Left lung (tissue), 4 donors: ENCODE measurements at regions not wholly inside any gene's neighbourhood (a gene's known extent, or its start where the extent isn't known, plus 50 kb on each side); places are given as distances from the start of the nearest gene placed in this dataset.

Experiments
- ATAC-seq: fragments of 200-7000 bp; cut with Tn5 transposase; one replicate; pipeline ENCODE4 v1.9.1; 2020; ENCODE audit warnings: moderate library complexity
- DNase-seq, 4 donors: peaks; one replicate each; pipeline ENCODE4 v3.0.0-alpha.2; 2013 to 2020
- H3K27ac ChIP-seq, 2 donors: fragments of 200-600 bp; sonication (generic) in 1 of 2; one replicate each; pipeline versions ENCODE4 v1.5.0 to v1.8.0; 2020 to 2021
- H3K27me3 ChIP-seq, 2 donors: fragments of 200-600 bp; sonication (generic) in 1 of 2; one replicate each; pipeline versions ENCODE4 v1.5.0 to v1.8.0; 2020 to 2021
- H3K36me3 ChIP-seq, 2 donors: fragments of 200-600 bp; sonication (generic) in 1 of 2; one replicate each; pipeline versions ENCODE4 v1.5.0 to v1.8.0; 2020 to 2021
- H3K4me1 ChIP-seq, 2 donors: fragments of 200-600 bp; one replicate each; pipeline ENCODE4 v1.8.0; 2021
- H3K4me3 ChIP-seq, 2 donors: fragments of 200-600 bp; sonication (generic) in 1 of 2; one replicate each; pipeline versions ENCODE4 v1.5.0 to v1.8.0; 2020 to 2021; ENCODE audit warnings: mild to moderate bottlenecking in 1 of 2
- H3K9me3 ChIP-seq, 2 donors: fragments of 200-600 bp; sonication (generic) in 1 of 2; one replicate each; pipeline versions ENCODE4 v1.5.0 to v1.8.0; 2020 to 2021
- CTCF ChIP-seq, 2 donors: fragments of 200-600 bp; sonication (generic) in 1 of 2; IDR thresholded peaks; one replicate each; pipeline versions ENCODE4 v1.5.0 to v1.8.0; 2021; ENCODE audit warnings: antibody characterized with exemption in 2 of 2
- intact Hi-C, 2 donors: fragments of 100-400 bp; cut with DNase I; formaldehyde crosslinking; loops; one replicate each; pipeline versions ENCODE4 v1.11.2 to v1.14.2; 2022
- donor health status: DM: no; HTN: yes; CAD: no.
- donor health status: DM: no; HTN: no; CAD: no.

GRCh38 chr3:14323401-14324223 lies 78.8 kb upstream of the SLC6A6 start:
- no peak overlapping the region for H3K4me3 ChIP-seq
- no peak overlapping the region for H3K27ac ChIP-seq
- H3K4me1 ChIP-seq = peaks cover 0 to 9% of the 10 kb centered on the region in 2 donors
- DNase-seq = no peak
- no peak for ATAC-seq
- H3K9me3 ChIP-seq = peaks cover 0 to 5% of the 10 kb centered on the region in 2 donors
- intact Hi-C loops = no loop called here
- H3K27me3 ChIP-seq = no peaks in the 10 kb centered on the region
- no peaks in the 10 kb centered on the region for H3K36me3 ChIP-seq
- no peak for TF ChIP-seq CTCF (IDR thresholded peaks at IDR 0.05)

- intact Hi-C loops = no loop called here
- Histone ChIP-seq H3K27ac (no peak overlapping the region), H3K4me3 (no peak overlapping the region), H3K27me3 (no peaks in the 10 kb centered on the region), H3K9me3 (peaks cover 0 to 5% of the 10 kb centered on the region in 2 donors), H3K36me3 (no peaks in the 10 kb centered on the region), H3K4me1 (peaks cover 0 to 6% of the 10 kb centered on the region in 2 donors)
- no peak for DNase-seq
- ATAC-seq = no peak
- TF ChIP-seq CTCF (IDR thresholded peaks at IDR 0.05) = no peak
These were observed 78.0 kb upstream of the SLC6A6 start for GRCh38 chr3:14324224-14324944.

DNA sequence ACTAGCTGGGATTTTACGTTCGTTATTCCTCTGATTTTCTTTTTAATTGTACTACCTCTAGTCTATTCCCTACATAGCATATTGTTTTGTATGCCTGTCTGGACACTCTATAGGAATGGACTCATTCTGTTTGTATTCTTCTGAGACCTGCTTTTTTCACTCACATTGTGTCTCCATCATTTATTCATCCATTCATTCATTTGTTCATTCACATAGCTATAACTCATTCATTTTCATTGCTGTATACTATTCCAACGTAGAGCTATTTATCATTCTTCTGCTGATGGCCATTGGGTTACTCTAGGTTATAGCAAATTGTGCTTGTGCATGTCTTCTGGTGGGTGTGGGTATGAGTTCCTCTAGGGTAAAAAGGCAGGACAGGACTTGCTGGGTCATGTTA lies 74.0 kb upstream of the SLC6A6 start:
- intact Hi-C loops = no loop called here
- no peaks in the 10 kb centered on the region for H3K9me3 ChIP-seq
- H3K4me3 ChIP-seq = no peak overlapping the region
- ATAC-seq = no peak
- no peaks in the 10 kb centered on the region for H3K27me3 ChIP-seq
- DNase-seq = no peak
- peaks cover 0 to 5% of the 10 kb centered on the region in 2 donors for H3K4me1 ChIP-seq
- H3K27ac ChIP-seq = no peak overlapping the region
- TF ChIP-seq CTCF (IDR thresholded peaks at IDR 0.05) = no peak
- H3K36me3 ChIP-seq = no peaks in the 10 kb centered on the region

GRCh38 chr3:14329116-14329830 lies 73.1 kb upstream of the SLC6A6 start:
- H3K27me3 ChIP-seq = no peaks in the 10 kb centered on the region
- H3K36me3 ChIP-seq = no peaks in the 10 kb centered on the region
- no peak overlapping the region for H3K4me3 ChIP-seq
- intact Hi-C loops = no loop called here
- H3K4me1 ChIP-seq = peaks cover 0 to 5% of the 10 kb centered on the region in 2 donors
- peak overlapping the region in 1 of 2 donors; percentile 46 for H3K27ac ChIP-seq
- no peak for TF ChIP-seq CTCF (IDR thresholded peaks at IDR 0.05)
- ATAC-seq (peak; percentile 54), DNase-seq (no peak)
- no peaks in the 10 kb centered on the region for H3K9me3 ChIP-seq

GRCh38 chr3:14329842-14330241 lies 72.6 kb upstream of the SLC6A6 start:
- ATAC-seq = no peak
- Histone ChIP-seq H3K36me3 (no peaks in the 10 kb centered on the region), H3K4me3 (no peak overlapping the region), H3K27ac (peak overlapping the region in 1 of 2 donors; percentile 46), H3K27me3 (no peaks in the 10 kb centered on the region), H3K4me1 (peaks cover 0 to 5% of the 10 kb centered on the region in 2 donors), H3K9me3 (no peaks in the 10 kb centered on the region)
- intact Hi-C loops = no loop called here
- DNase-seq = no peak
- no peak for TF ChIP-seq CTCF (IDR thresholded peaks at IDR 0.05)
